ENCODE measurements at regions not wholly inside any gene's neighbourhood (a gene's known extent, or its start where the extent isn't known, plus 50 kb on each side); places are given as distances from the start of the nearest gene placed in this dataset.

- Histone ChIP-seq H3K27me3 (ENCODE audit: insufficient read depth, low read length, poor library complexity, severe bottlenecking) (no peaks in the 10 kb centered on the region), H3K4me1 (ENCODE audit: insufficient read depth, low read length, poor library complexity, severe bottlenecking) (no peaks in the 10 kb centered on the region), H3K9ac (ENCODE audit: low read depth, low read length, poor library complexity, severe bottlenecking) (no peak overlapping the region), H3F3A (ENCODE audit: low read depth) (no peaks in the 10 kb centered on the region), H3K4me3 (ENCODE audit: low read length, poor library complexity, severe bottlenecking) (no peak overlapping the region), H3K9me2 (replicated peaks; ENCODE audit: low read depth, low read length) (no peaks in the 10 kb centered on the region), H4K20me1 (ENCODE audit: insufficient read depth, low read length, poor library complexity, severe bottlenecking) (no peaks in the 10 kb centered on the region), H3K79me2 (ENCODE audit: insufficient read depth, low read length) (no peaks in the 10 kb centered on the region), H3K36me3 (ENCODE audit: insufficient read depth, low read length) (no peaks in the 10 kb centered on the region), H3K4me2 (ENCODE audit: low read depth, low read length, poor library complexity, severe bottlenecking) (no peak overlapping the region), H2AFZ (ENCODE audit: low read length) (no peak overlapping the region), H3K9me3 (ENCODE audit: insufficient read depth, low read depth, low read length) (no peaks in the 10 kb centered on the region)
- TF ChIP-seq EZH2phosphoT487 (IDR thresholded peaks at IDR 0.05; ENCODE audit: borderline replicate concordance) (no peak), CTCF (conservative IDR thresholded peaks at IDR 0.05; ENCODE audit: low read length) (peak; percentile 45)
Measured at GRCh38 chr1:209076688-209077087, 506.8 kb upstream of the CAMK1G start.

- Histone ChIP-seq H3K4me2 (ENCODE audit: low read depth, low read length, poor library complexity, severe bottlenecking) (no peak overlapping the region), H3K4me3 (ENCODE audit: low read length, poor library complexity, severe bottlenecking) (no peak overlapping the region), H3F3A (ENCODE audit: low read depth) (no peaks in the 10 kb centered on the region), H3K9me3 (ENCODE audit: insufficient read depth, low read depth, low read length) (no peaks in the 10 kb centered on the region), H3K9me2 (replicated peaks; ENCODE audit: low read depth, low read length) (0 out of 2 replicates have a peak, but pooled peaks cover 2% of the 10 kb centered on the region), H2AFZ (ENCODE audit: low read length) (no peak overlapping the region), H3K27me3 (ENCODE audit: insufficient read depth, low read length, poor library complexity, severe bottlenecking) (no peaks in the 10 kb centered on the region), H3K9ac (ENCODE audit: low read depth, low read length, poor library complexity, severe bottlenecking) (no peak overlapping the region), H3K79me2 (ENCODE audit: insufficient read depth, low read length) (no peaks in the 10 kb centered on the region), H4K20me1 (ENCODE audit: insufficient read depth, low read length, poor library complexity, severe bottlenecking) (no peaks in the 10 kb centered on the region), H3K4me1 (ENCODE audit: insufficient read depth, low read length, poor library complexity, severe bottlenecking) (no peaks in the 10 kb centered on the region), H3K36me3 (ENCODE audit: insufficient read depth, low read length) (no peaks in the 10 kb centered on the region)
- no peak for TF ChIP-seq CTCF (conservative IDR thresholded peaks at IDR 0.05; ENCODE audit: low read length)
- TF ChIP-seq EZH2phosphoT487 (IDR thresholded peaks at IDR 0.05; ENCODE audit: borderline replicate concordance), result no peak
Measured at GRCh38 chr1:209080170-209080781, 503.2 kb upstream of the CAMK1G start.

- no peaks in the 10 kb centered on the region for H3K27me3 ChIP-seq (ENCODE audit: insufficient read depth, low read length, poor library complexity, severe bottlenecking)
- TF ChIP-seq CTCF (conservative IDR thresholded peaks at IDR 0.05; ENCODE audit: low read length) (no peak), EZH2phosphoT487 (IDR thresholded peaks at IDR 0.05; ENCODE audit: borderline replicate concordance) (no peak)
- H2AFZ ChIP-seq (ENCODE audit: low read length), result no peak overlapping the region
- no peaks in the 10 kb centered on the region for H3K4me1 ChIP-seq (ENCODE audit: insufficient read depth, low read length, poor library complexity, severe bottlenecking)
- no peak overlapping the region for H3K4me2 ChIP-seq (ENCODE audit: low read depth, low read length, poor library complexity, severe bottlenecking)
- H3K36me3 ChIP-seq (ENCODE audit: insufficient read depth, low read length), result no peaks in the 10 kb centered on the region
- no peaks in the 10 kb centered on the region for H3K9me3 ChIP-seq (ENCODE audit: insufficient read depth, low read depth, low read length)
- H3K9ac ChIP-seq (ENCODE audit: low read depth, low read length, poor library complexity, severe bottlenecking), result no peak overlapping the region
- H3K4me3 ChIP-seq (ENCODE audit: low read length, poor library complexity, severe bottlenecking), result no peak overlapping the region
- H3K9me2 ChIP-seq (replicated peaks; ENCODE audit: low read depth, low read length), result 0 out of 2 replicates have a peak, but pooled peaks cover 2% of the 10 kb centered on the region
- H3F3A ChIP-seq (ENCODE audit: low read depth), result no peaks in the 10 kb centered on the region
- no peaks in the 10 kb centered on the region for H3K79me2 ChIP-seq (ENCODE audit: insufficient read depth, low read length)
- H4K20me1 ChIP-seq (ENCODE audit: insufficient read depth, low read length, poor library complexity, severe bottlenecking), result no peaks in the 10 kb centered on the region
Measured at GRCh38 chr1:209086486-209087192, 496.9 kb upstream of the CAMK1G start.

Data from Loucy (cell line).